ENCODE measurements at regions not wholly inside any gene's neighbourhood (a gene's known extent, or its start where the extent isn't known, plus 50 kb on each side); places are given as distances from the start of the nearest gene placed in this dataset.

- DNase-seq (no peak), ATAC-seq (replicated peaks in 1 of 4) (no peak)
- no peaks in the 10 kb centered on the region for H3K27me3 ChIP-seq (replicated peaks in 1 of 2; ENCODE audit: control insufficient read depth in 2 of 2, extremely low read depth in 1 of 2, insufficient read depth in 2 of 2, low read length in 1 of 2)
- ChIA-PET POLR2A (no interaction called here), CTCF (no interaction called here)
- no peaks in the 10 kb centered on the region for H3K36me3 ChIP-seq (ENCODE audit: control insufficient read depth in 2 of 2, extremely low read depth in 1 of 2, insufficient read depth in 1 of 2, low read length in 1 of 2)
- no peaks in the 10 kb centered on the region for H3K4me1 ChIP-seq (ENCODE audit: control insufficient read depth in 1 of 2, extremely low read depth in 1 of 2, insufficient read depth in 2 of 2, low read length in 2 of 2)
- H3K36me3 Mint-ChIP-seq = peaks cover 3% of the 10 kb centered on the region
- no peaks in the 10 kb centered on the region for H3K9me3 Mint-ChIP-seq
- H3K4me1 Mint-ChIP-seq = no peaks in the 10 kb centered on the region
- H3K27ac Mint-ChIP-seq = no peak overlapping the region
- H3K27me3 Mint-ChIP-seq = peaks cover 0 to 4% of the 10 kb centered on the region in 2 donors
- WGBS (ENCODE audit: insufficient coverage) = no CpG with 5 or more reads among the region's 1 CpG
- no peak overlapping the region for H3K27ac ChIP-seq (ENCODE audit: low read length)
- no peak overlapping the region for H3K4me3 ChIP-seq (ENCODE audit: control insufficient read depth in 1 of 2, extremely low read depth in 1 of 2, low read length in 1 of 2)
- H3K4me3 Mint-ChIP-seq = no peak overlapping the region
- H3K9me3 ChIP-seq = no peaks in the 10 kb centered on the region
Measured at GRCh38 chr17:72406498-72406897, 285.7 kb downstream of the SOX9 start.

GRCh38 chr17:72407336-72407909 is 286.6 kb downstream of the SOX9 start:
- Mint-ChIP-seq H3K4me3 (no peak overlapping the region), H3K27me3 (peaks cover 0 to 4% of the 10 kb centered on the region in 2 donors), H3K27ac (no peak overlapping the region), H3K4me1 (no peaks in the 10 kb centered on the region), H3K9me3 (no peaks in the 10 kb centered on the region), H3K36me3 (peaks cover 3% of the 10 kb centered on the region)
- Histone ChIP-seq H3K36me3 (ENCODE audit: control insufficient read depth in 2 of 2, extremely low read depth in 1 of 2, insufficient read depth in 1 of 2, low read length in 1 of 2) (no peaks in the 10 kb centered on the region), H3K9me3 (no peaks in the 10 kb centered on the region), H3K27ac (ENCODE audit: low read length) (no peak overlapping the region), H3K27me3 (replicated peaks in 1 of 2; ENCODE audit: control insufficient read depth in 2 of 2, extremely low read depth in 1 of 2, insufficient read depth in 2 of 2, low read length in 1 of 2) (no peaks in the 10 kb centered on the region), H3K4me1 (ENCODE audit: control insufficient read depth in 1 of 2, extremely low read depth in 1 of 2, insufficient read depth in 2 of 2, low read length in 2 of 2) (no peaks in the 10 kb centered on the region), H3K4me3 (ENCODE audit: control insufficient read depth in 1 of 2, extremely low read depth in 1 of 2, low read length in 1 of 2) (no peak overlapping the region)
- ATAC-seq (replicated peaks in 1 of 4) (no peak), DNase-seq (no peak)
- ChIA-PET POLR2A (no interaction called here), CTCF (no interaction called here)
- WGBS (ENCODE audit: insufficient coverage) = 51% methylated on average over 4 of the region's 5 CpGs

GRCh38 chr17:72407931-72408330 is 287.1 kb downstream of the SOX9 start:
- DNase-seq (no peak), ATAC-seq (replicated peaks in 1 of 4) (no peak)
- Histone ChIP-seq H3K27me3 (replicated peaks in 1 of 2; ENCODE audit: control insufficient read depth in 2 of 2, extremely low read depth in 1 of 2, insufficient read depth in 2 of 2, low read length in 1 of 2) (no peaks in the 10 kb centered on the region), H3K4me1 (ENCODE audit: control insufficient read depth in 1 of 2, extremely low read depth in 1 of 2, insufficient read depth in 2 of 2, low read length in 2 of 2) (no peaks in the 10 kb centered on the region), H3K9me3 (no peaks in the 10 kb centered on the region), H3K27ac (ENCODE audit: low read length) (no peak overlapping the region), H3K36me3 (ENCODE audit: control insufficient read depth in 2 of 2, extremely low read depth in 1 of 2, insufficient read depth in 1 of 2, low read length in 1 of 2) (no peaks in the 10 kb centered on the region), H3K4me3 (ENCODE audit: control insufficient read depth in 1 of 2, extremely low read depth in 1 of 2, low read length in 1 of 2) (no peak overlapping the region)
- Mint-ChIP-seq H3K4me3 (no peak overlapping the region), H3K27me3 (peaks cover 0 to 4% of the 10 kb centered on the region in 2 donors), H3K9me3 (peaks cover 0 to 3% (median 0%) of the 10 kb centered on the region in 3 donors), H3K36me3 (peaks cover 3% of the 10 kb centered on the region), H3K27ac (no peak overlapping the region), H3K4me1 (no peaks in the 10 kb centered on the region)
- ChIA-PET CTCF (no interaction called here), POLR2A (no interaction called here)
- WGBS (ENCODE audit: insufficient coverage) = 82% methylated on average over 3 of the region's 4 CpGs

- POLR2A ChIA-PET = interaction anchor here in 1 of 2 donors (0.5 kb wide), 1 partner anchor 28 kb away, joined by 5 read pairs; no protein-coding TSS in a partner anchor
- H3K27me3 Mint-ChIP-seq = peaks cover 0 to 1% of the 10 kb centered on the region in 2 donors
- WGBS (ENCODE audit: insufficient coverage) = 0% methylated on average over 1 of the region's 5 CpGs
Measured at GRCh38 chr17:72408641-72409040, 287.8 kb downstream of the SOX9 start.

GRCh38 chr17:72409405-72410002 is 288.7 kb downstream of the SOX9 start:
- Histone ChIP-seq H3K36me3 (ENCODE audit: control insufficient read depth in 2 of 2, extremely low read depth in 1 of 2, insufficient read depth in 1 of 2, low read length in 1 of 2) (no peaks in the 10 kb centered on the region), H3K4me3 (ENCODE audit: control insufficient read depth in 1 of 2, extremely low read depth in 1 of 2, low read length in 1 of 2) (no peak overlapping the region), H3K27me3 (replicated peaks in 1 of 2; ENCODE audit: control insufficient read depth in 2 of 2, extremely low read depth in 1 of 2, insufficient read depth in 2 of 2, low read length in 1 of 2) (no peaks in the 10 kb centered on the region), H3K4me1 (ENCODE audit: control insufficient read depth in 1 of 2, extremely low read depth in 1 of 2, insufficient read depth in 2 of 2, low read length in 2 of 2) (no peaks in the 10 kb centered on the region), H3K9me3 (no peaks in the 10 kb centered on the region), H3K27ac (ENCODE audit: low read length) (no peak overlapping the region)
- Mint-ChIP-seq H3K9me3 (peaks cover 0 to 7% (median 3%) of the 10 kb centered on the region in 3 donors), H3K27me3 (no peaks in the 10 kb centered on the region), H3K36me3 (no peaks in the 10 kb centered on the region), H3K27ac (no peak overlapping the region), H3K4me1 (no peaks in the 10 kb centered on the region), H3K4me3 (no peak overlapping the region)
- ChIA-PET POLR2A (no interaction called here), CTCF (no interaction called here)
- no peak for DNase-seq
- WGBS (ENCODE audit: insufficient coverage) = no CpG with 5 or more reads among the region's 2 CpGs
- ATAC-seq (replicated peaks in 1 of 4) = no peak

More at GRCh38 chr17:72408641-72409040, 287.8 kb downstream of the SOX9 start:
- H3K4me3 ChIP-seq (ENCODE audit: control insufficient read depth in 1 of 2, extremely low read depth in 1 of 2, low read length in 1 of 2) = no peak overlapping the region
- no peaks in the 10 kb centered on the region for H3K4me1 Mint-ChIP-seq
- no peaks in the 10 kb centered on the region for H3K36me3 ChIP-seq (ENCODE audit: control insufficient read depth in 2 of 2, extremely low read depth in 1 of 2, insufficient read depth in 1 of 2, low read length in 1 of 2)
- H3K9me3 ChIP-seq = no peaks in the 10 kb centered on the region
- no peaks in the 10 kb centered on the region for H3K4me1 ChIP-seq (ENCODE audit: control insufficient read depth in 1 of 2, extremely low read depth in 1 of 2, insufficient read depth in 2 of 2, low read length in 2 of 2)
- peaks cover 0 to 7% (median 0%) of the 10 kb centered on the region in 3 donors for H3K9me3 Mint-ChIP-seq
- H3K4me3 Mint-ChIP-seq = no peak overlapping the region
- DNase-seq = no peak
- CTCF ChIA-PET = no interaction called here
- no peak overlapping the region for H3K27ac Mint-ChIP-seq
- ATAC-seq (replicated peaks in 1 of 4) = no peak
- no peak overlapping the region for H3K27ac ChIP-seq (ENCODE audit: low read length)
- no peaks in the 10 kb centered on the region for H3K27me3 ChIP-seq (replicated peaks in 1 of 2; ENCODE audit: control insufficient read depth in 2 of 2, extremely low read depth in 1 of 2, insufficient read depth in 2 of 2, low read length in 1 of 2)
- peaks cover 2% of the 10 kb centered on the region for H3K36me3 Mint-ChIP-seq

- DNase-seq (no peak), ATAC-seq (replicated peaks in 1 of 4) (no peak)
- H3K27me3 Mint-ChIP-seq = no peaks in the 10 kb centered on the region
- Histone ChIP-seq H3K4me3 (ENCODE audit: control insufficient read depth in 1 of 2, extremely low read depth in 1 of 2, low read length in 1 of 2) (no peak overlapping the region), H3K27me3 (replicated peaks in 1 of 2; ENCODE audit: control insufficient read depth in 2 of 2, extremely low read depth in 1 of 2, insufficient read depth in 2 of 2, low read length in 1 of 2) (no peaks in the 10 kb centered on the region), H3K27ac (ENCODE audit: low read length) (no peak overlapping the region), H3K4me1 (ENCODE audit: control insufficient read depth in 1 of 2, extremely low read depth in 1 of 2, insufficient read depth in 2 of 2, low read length in 2 of 2) (no peaks in the 10 kb centered on the region), H3K36me3 (ENCODE audit: control insufficient read depth in 2 of 2, extremely low read depth in 1 of 2, insufficient read depth in 1 of 2, low read length in 1 of 2) (no peaks in the 10 kb centered on the region), H3K9me3 (no peaks in the 10 kb centered on the region)
- 69% methylated on average over 4 of the region's 6 CpGs for WGBS (ENCODE audit: insufficient coverage)
- peaks cover 0 to 7% (median 3%) of the 10 kb centered on the region in 3 donors for H3K9me3 Mint-ChIP-seq
- ChIA-PET CTCF (no interaction called here), POLR2A (no interaction called here)
- no peak overlapping the region for H3K27ac Mint-ChIP-seq
- H3K36me3 Mint-ChIP-seq = no peaks in the 10 kb centered on the region
- no peaks in the 10 kb centered on the region for H3K4me1 Mint-ChIP-seq
- no peak overlapping the region for H3K4me3 Mint-ChIP-seq
Measured at GRCh38 chr17:72411124-72411563, 290.3 kb downstream of the SOX9 start.
